ENCODE measurements at regions not wholly inside any gene's neighbourhood (a gene's known extent, or its start where the extent isn't known, plus 50 kb on each side); places are given as distances from the start of the nearest gene placed in this dataset.

GRCh38 chr9:105144841-105145240 is 99.6 kb upstream of the SLC44A1 start:
- Histone ChIP-seq H3K4me1 (ENCODE audit: insufficient read depth, low read length, severe bottlenecking) (no peaks in the 10 kb centered on the region), H3K9me3 (ENCODE audit: low read length) (no peaks in the 10 kb centered on the region), H3K27me3 (ENCODE audit: insufficient read depth, low read length) (no peaks in the 10 kb centered on the region), H3K27ac (ENCODE audit: low read depth, low read length, poor library complexity, severe bottlenecking) (no peak overlapping the region), H3K9ac (ENCODE audit: low read length) (no peak overlapping the region), H3K36me3 (ENCODE audit: insufficient read depth, low read length) (no peaks in the 10 kb centered on the region), H3K79me2 (ENCODE audit: insufficient read depth, low read length) (no peaks in the 10 kb centered on the region), H3F3A (ENCODE audit: insufficient read depth, low read length) (no peaks in the 10 kb centered on the region), H3K9me2 (ENCODE audit: low read depth, low read length) (no peaks in the 10 kb centered on the region), H4K20me1 (ENCODE audit: insufficient read depth, low read length) (no peaks in the 10 kb centered on the region), H3K4me3 (ENCODE audit: low read depth, low read length, poor library complexity, severe bottlenecking) (no peak overlapping the region), H2AFZ (ENCODE audit: low read length) (no peak overlapping the region), H3K4me2 (ENCODE audit: low read length) (no peak overlapping the region)
- no peak for TF ChIP-seq EZH2 (IDR thresholded peaks at IDR 0.05; ENCODE audit: borderline replicate concordance, low read length)
- TF ChIP-seq CTCF (IDR thresholded peaks at IDR 0.05; ENCODE audit: low read length) = no peak

- Histone ChIP-seq H3K9me2 (ENCODE audit: low read depth, low read length) (no peaks in the 10 kb centered on the region), H3K4me1 (ENCODE audit: insufficient read depth, low read length, severe bottlenecking) (no peaks in the 10 kb centered on the region)
Observed at GRCh38 chr9:105146677-105147076, 97.8 kb upstream of the SLC44A1 start.

GRCh38 chr9:105147110-105147871 is 97.2 kb upstream of the SLC44A1 start:
- TF ChIP-seq EZH2 (IDR thresholded peaks at IDR 0.05; ENCODE audit: borderline replicate concordance, low read length) = no peak
- TF ChIP-seq CTCF (IDR thresholded peaks at IDR 0.05; ENCODE audit: low read length) = no peak
- H3K4me1 ChIP-seq (ENCODE audit: insufficient read depth, low read length, severe bottlenecking) = no peaks in the 10 kb centered on the region
- H2AFZ ChIP-seq (ENCODE audit: low read length) = no peak overlapping the region
- H3F3A ChIP-seq (ENCODE audit: insufficient read depth, low read length) = no peaks in the 10 kb centered on the region
- H3K4me3 ChIP-seq (ENCODE audit: low read depth, low read length, poor library complexity, severe bottlenecking) = no peak overlapping the region
- H3K36me3 ChIP-seq (ENCODE audit: insufficient read depth, low read length) = no peaks in the 10 kb centered on the region
- H3K79me2 ChIP-seq (ENCODE audit: insufficient read depth, low read length) = no peaks in the 10 kb centered on the region
- H3K27me3 ChIP-seq (ENCODE audit: insufficient read depth, low read length) = no peaks in the 10 kb centered on the region
- H3K27ac ChIP-seq (ENCODE audit: low read depth, low read length, poor library complexity, severe bottlenecking) = no peak overlapping the region
- no peaks in the 10 kb centered on the region for H3K9me2 ChIP-seq (ENCODE audit: low read depth, low read length)
- H3K9me3 ChIP-seq (ENCODE audit: low read length) = no peaks in the 10 kb centered on the region
- H3K9ac ChIP-seq (ENCODE audit: low read length) = no peak overlapping the region
- H3K4me2 ChIP-seq (ENCODE audit: low read length) = no peak overlapping the region
- H4K20me1 ChIP-seq (ENCODE audit: insufficient read depth, low read length) = no peaks in the 10 kb centered on the region

More at GRCh38 chr9:105146677-105147076, 97.8 kb upstream of the SLC44A1 start:
- Histone ChIP-seq H4K20me1 (ENCODE audit: insufficient read depth, low read length) (no peaks in the 10 kb centered on the region), H3K4me2 (ENCODE audit: low read length) (no peak overlapping the region), H2AFZ (ENCODE audit: low read length) (no peak overlapping the region), H3K9me3 (ENCODE audit: low read length) (no peaks in the 10 kb centered on the region), H3K36me3 (ENCODE audit: insufficient read depth, low read length) (no peaks in the 10 kb centered on the region), H3K4me3 (ENCODE audit: low read depth, low read length, poor library complexity, severe bottlenecking) (no peak overlapping the region), H3K27ac (ENCODE audit: low read depth, low read length, poor library complexity, severe bottlenecking) (no peak overlapping the region), H3K79me2 (ENCODE audit: insufficient read depth, low read length) (no peaks in the 10 kb centered on the region), H3K27me3 (ENCODE audit: insufficient read depth, low read length) (no peaks in the 10 kb centered on the region), H3K9ac (ENCODE audit: low read length) (no peak overlapping the region), H3F3A (ENCODE audit: insufficient read depth, low read length) (no peaks in the 10 kb centered on the region)
- no peak for TF ChIP-seq CTCF (IDR thresholded peaks at IDR 0.05; ENCODE audit: low read length)
- no peak for TF ChIP-seq EZH2 (IDR thresholded peaks at IDR 0.05; ENCODE audit: borderline replicate concordance, low read length)
